Adrenal gland (tissue), 5 donors: ENCODE measurements at regions not wholly inside any gene's neighbourhood (a gene's known extent, or its start where the extent isn't known, plus 50 kb on each side); places are given as distances from the start of the nearest gene placed in this dataset.

Experiments
- CTCF ChIP-seq, 6 experiments: fragments of 450-650 bp in 4 of 6; fragments of 200-600 bp in 2 of 6; sonication (generic) in 1 of 6; IDR thresholded peaks; 1 replicate in 5 of 6; 2 replicates in 1 of 6; pipeline versions ENCODE4 v1.5.1 to v1.8.0; 2016 to 2021; ENCODE audit warnings: antibody characterized with exemption in 6 of 6, mild to moderate bottlenecking in 2 of 6, moderate library complexity in 1 of 6
- POLR2A ChIP-seq, 2 donors: fragments of 450-650 bp; IDR thresholded peaks; one replicate each; pipeline ENCODE4 v1.6.1; 2017; ENCODE audit warnings: antibody characterized with exemption in 2 of 2, mild to moderate bottlenecking in 2 of 2, moderate library complexity in 1 of 2
- donor health status: DM: no; HTN: no; CAD: no.

GRCh38 chr6:84414531-84414930, 187.1 kb upstream of the CEP162 start:
- TF ChIP-seq CTCF (IDR thresholded peaks at IDR 0.05) (no peak), POLR2A (IDR thresholded peaks at IDR 0.05) (no peak)
